GM19099 (cell line): ENCODE measurements at regions not wholly inside any gene's neighbourhood (a gene's known extent, or its start where the extent isn't known, plus 50 kb on each side); places are given as distances from the start of the nearest gene placed in this dataset.

Source experiments
- POLR2A ChIP-seq: IDR thresholded peaks from 3 replicates; pipeline ENCODE4 v1.6.1; 2011; ENCODE audit warnings: low read depth; ENCODE audit not compliant: insufficient read length; ENCODE audit errors: extremely low read depth

- TF ChIP-seq POLR2A = no peak
Measured at GRCh38 chr3:106985721-106986120, 391.5 kb upstream of the CCDC54 start.

GRCh38 chr3:107001635-107002034 lies 375.6 kb upstream of the CCDC54 start:
- no peak for TF ChIP-seq POLR2A

GRCh38 chr3:107008213-107008612 lies 369.0 kb upstream of the CCDC54 start:
- TF ChIP-seq POLR2A = no peak

GRCh38 chr3:107013641-107014040 lies 363.6 kb upstream of the CCDC54 start:
- TF ChIP-seq POLR2A = no peak

- no peak for TF ChIP-seq POLR2A
Measured at GRCh38 chr3:107024551-107025026, 352.6 kb upstream of the CCDC54 start.

- no peak for TF ChIP-seq POLR2A
Measured at GRCh38 chr3:107025961-107026360, 351.3 kb upstream of the CCDC54 start.

GRCh38 chr3:107028086-107028485 lies 349.2 kb upstream of the CCDC54 start:
- no peak for TF ChIP-seq POLR2A

GRCh38 chr3:107028626-107029025 lies 348.6 kb upstream of the CCDC54 start:
- no peak for TF ChIP-seq POLR2A

- TF ChIP-seq POLR2A = no peak
Measured at GRCh38 chr3:107032111-107032510, 345.1 kb upstream of the CCDC54 start.

GRCh38 chr3:107034142-107034541 lies 343.1 kb upstream of the CCDC54 start:
- TF ChIP-seq POLR2A = no peak

- no peak for TF ChIP-seq POLR2A
Measured at GRCh38 chr3:107035176-107035575, 342.1 kb upstream of the CCDC54 start.

GRCh38 chr3:107044677-107045076 lies 332.6 kb upstream of the CCDC54 start:
- TF ChIP-seq POLR2A = no peak

GRCh38 chr3:107045791-107046190 lies 331.4 kb upstream of the CCDC54 start:
- no peak for TF ChIP-seq POLR2A

- no peak for TF ChIP-seq POLR2A
Measured at GRCh38 chr3:107055181-107055942, 321.9 kb upstream of the CCDC54 start.

GRCh38 chr3:107061466-107061865 lies 315.8 kb upstream of the CCDC54 start:
- no peak for TF ChIP-seq POLR2A

- TF ChIP-seq POLR2A = no peak
Measured at GRCh38 chr3:107062310-107062709, 314.9 kb upstream of the CCDC54 start.

GRCh38 chr3:107062787-107063186 lies 314.5 kb upstream of the CCDC54 start:
- no peak for TF ChIP-seq POLR2A
